NCI-H1694 treated with DMSO at 0.1 percent for 48 hours (cell line): ENCODE measurements at regions not wholly inside any gene's neighbourhood (a gene's known extent, or its start where the extent isn't known, plus 50 kb on each side); places are given as distances from the start of the nearest gene placed in this dataset.

Experiments
- DNase-seq: peaks from one replicate; lab custom pipeline; 2025; lab: John Stamatoyannopoulos, UW

GRCh38 chr9:113741886-113742854 is 133.9 kb upstream of the ZNF618 start:
- no peak for DNase-seq

- DNase-seq, result no peak
These were observed 133.2 kb upstream of the ZNF618 start for GRCh38 chr9:113742878-113743277.

- no peak for DNase-seq
These were observed 129.6 kb upstream of the ZNF618 start for GRCh38 chr9:113746486-113746885.

GRCh38 chr9:113748135-113748534 is 128.0 kb upstream of the ZNF618 start:
- no peak for DNase-seq

- DNase-seq, result no peak
These were observed 122.5 kb upstream of the ZNF618 start for GRCh38 chr9:113753398-113754119.

- DNase-seq, result no peak
These were observed 121.4 kb upstream of the ZNF618 start for GRCh38 chr9:113754739-113755138.

GRCh38 chr9:113755433-113755832 is 120.7 kb upstream of the ZNF618 start:
- no peak for DNase-seq

GRCh38 chr9:113756476-113757192 is 119.5 kb upstream of the ZNF618 start:
- no peak for DNase-seq

- DNase-seq, result no peak
These were observed 112.7 kb upstream of the ZNF618 start for GRCh38 chr9:113763429-113763828.

GRCh38 chr9:113764572-113764971 is 111.5 kb upstream of the ZNF618 start:
- no peak for DNase-seq

GRCh38 chr9:113769412-113769811 is 106.7 kb upstream of the ZNF618 start:
- DNase-seq, result no peak

GRCh38 chr9:113770396-113770795 is 105.7 kb upstream of the ZNF618 start:
- DNase-seq, result no peak

GRCh38 chr9:113771199-113771598 is 104.9 kb upstream of the ZNF618 start:
- no peak for DNase-seq

GRCh38 chr9:113772121-113772810 is 103.8 kb upstream of the ZNF618 start:
- no peak for DNase-seq

- DNase-seq, result no peak
These were observed 101.1 kb upstream of the ZNF618 start for GRCh38 chr9:113774963-113775362.

GRCh38 chr9:113775749-113776148 is 100.4 kb upstream of the ZNF618 start:
- DNase-seq, result no peak

- no peak for DNase-seq
These were observed 99.9 kb upstream of the ZNF618 start for GRCh38 chr9:113776194-113776593.

- no peak for DNase-seq
These were observed 94.7 kb upstream of the ZNF618 start for GRCh38 chr9:113781381-113781780.

- DNase-seq, result no peak
These were observed 94.2 kb upstream of the ZNF618 start for GRCh38 chr9:113781896-113782295.

GRCh38 chr9:113783475-113783874 is 92.6 kb upstream of the ZNF618 start:
- no peak for DNase-seq

- no peak for DNase-seq
These were observed 90.8 kb upstream of the ZNF618 start for GRCh38 chr9:113785334-113785733.

- DNase-seq, result no peak
These were observed 90.0 kb upstream of the ZNF618 start for GRCh38 chr9:113786071-113786470.
